ENCODE measurements at regions not wholly inside any gene's neighbourhood (a gene's known extent, or its start where the extent isn't known, plus 50 kb on each side); places are given as distances from the start of the nearest gene placed in this dataset.

- no peak overlapping the region for H3K27ac ChIP-seq (replicated peaks)
- no peak for DNase-seq
- no peaks in the 10 kb centered on the region for H3K36me3 ChIP-seq
- H3K4me1 ChIP-seq: no peaks in the 10 kb centered on the region
- H3K4me3 ChIP-seq: no peak overlapping the region
- no peak for TF ChIP-seq CTCF (IDR thresholded peaks at IDR 0.05; ENCODE audit: borderline replicate concordance)
- H3K27me3 ChIP-seq (ENCODE audit: low read depth): no peaks in the 10 kb centered on the region
- intact Hi-C loops (cut with micrococcal nuclease): no loop called here
- no peaks in the 10 kb centered on the region for H3K9me3 ChIP-seq (replicated peaks)
These were observed 56.0 kb downstream of the BMAL2 start for GRCh38 chr12:27388650-27389049.

- no peak for DNase-seq
- no peaks in the 10 kb centered on the region for H3K27me3 ChIP-seq (ENCODE audit: low read depth)
- no peaks in the 10 kb centered on the region for H3K4me1 ChIP-seq
- intact Hi-C loops (cut with micrococcal nuclease): no loop called here
- H3K9me3 ChIP-seq (replicated peaks): no peaks in the 10 kb centered on the region
- H3K4me3 ChIP-seq: no peak overlapping the region
- no peak overlapping the region for H3K27ac ChIP-seq (replicated peaks)
- TF ChIP-seq CTCF (IDR thresholded peaks at IDR 0.05; ENCODE audit: borderline replicate concordance): no peak
- H3K36me3 ChIP-seq: no peaks in the 10 kb centered on the region
These were observed 51.9 kb upstream of the SMCO2 start for GRCh38 chr12:27394676-27395075.

- H3K4me1 ChIP-seq: no peaks in the 10 kb centered on the region
- intact Hi-C loops (cut with micrococcal nuclease): no loop called here
- H3K27ac ChIP-seq (replicated peaks): no peak overlapping the region
- DNase-seq: no peak
- no peak for TF ChIP-seq CTCF (IDR thresholded peaks at IDR 0.05; ENCODE audit: borderline replicate concordance)
- H3K36me3 ChIP-seq: no peaks in the 10 kb centered on the region
- no peak overlapping the region for H3K4me3 ChIP-seq
- no peaks in the 10 kb centered on the region for H3K9me3 ChIP-seq (replicated peaks)
- H3K27me3 ChIP-seq (ENCODE audit: low read depth): no peaks in the 10 kb centered on the region
These were observed 50.2 kb upstream of the SMCO2 start for GRCh38 chr12:27396216-27396815.
